ENCODE measurements at regions not wholly inside any gene's neighbourhood (a gene's known extent, or its start where the extent isn't known, plus 50 kb on each side); places are given as distances from the start of the nearest gene placed in this dataset.
"Not testable (repeated sequence)": the region's sequence is repeated elsewhere in the genome, so short reads cannot be mapped to it uniquely, and the experiment has no call there.

DNA sequence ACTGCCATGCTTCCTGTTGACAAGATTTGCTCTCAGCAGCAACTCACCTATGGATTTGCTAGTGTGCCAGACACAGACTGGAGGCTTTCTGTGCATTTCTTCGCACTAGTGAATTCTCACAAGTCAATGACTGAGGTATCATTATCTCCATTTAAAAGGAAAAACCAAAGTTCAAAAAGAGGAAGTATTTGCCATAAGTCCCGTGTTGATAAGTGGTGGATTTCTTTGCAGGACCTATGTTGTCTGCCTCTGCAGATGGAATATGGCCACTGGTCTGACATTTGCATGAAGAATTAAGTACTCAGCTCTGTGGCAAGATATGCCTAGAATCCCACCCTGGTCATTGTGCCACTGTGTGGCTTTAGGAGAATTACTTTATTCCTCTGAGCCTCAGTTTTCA, 299.6 kb downstream of the PAX3 start:
- TF ChIP-seq, protein P1, sequence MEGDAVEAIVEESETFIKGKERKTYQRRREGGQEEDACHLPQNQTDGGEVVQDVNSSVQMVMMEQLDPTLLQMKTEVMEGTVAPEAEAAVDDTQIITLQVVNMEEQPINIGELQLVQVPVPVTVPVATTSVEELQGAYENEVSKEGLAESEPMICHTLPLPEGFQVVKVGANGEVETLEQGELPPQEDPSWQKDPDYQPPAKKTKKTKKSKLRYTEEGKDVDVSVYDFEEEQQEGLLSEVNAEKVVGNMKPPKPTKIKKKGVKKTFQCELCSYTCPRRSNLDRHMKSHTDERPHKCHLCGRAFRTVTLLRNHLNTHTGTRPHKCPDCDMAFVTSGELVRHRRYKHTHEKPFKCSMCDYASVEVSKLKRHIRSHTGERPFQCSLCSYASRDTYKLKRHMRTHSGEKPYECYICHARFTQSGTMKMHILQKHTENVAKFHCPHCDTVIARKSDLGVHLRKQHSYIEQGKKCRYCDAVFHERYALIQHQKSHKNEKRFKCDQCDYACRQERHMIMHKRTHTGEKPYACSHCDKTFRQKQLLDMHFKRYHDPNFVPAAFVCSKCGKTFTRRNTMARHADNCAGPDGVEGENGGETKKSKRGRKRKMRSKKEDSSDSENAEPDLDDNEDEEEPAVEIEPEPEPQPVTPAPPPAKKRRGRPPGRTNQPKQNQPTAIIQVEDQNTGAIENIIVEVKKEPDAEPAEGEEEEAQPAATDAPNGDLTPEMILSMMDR (IDR thresholded peaks at IDR 0.05; ENCODE audit: insufficient read depth, low read length, poor library complexity, severe bottlenecking) = no peak
- no peak for DNase-seq (ENCODE audit: low read depth)
- Histone ChIP-seq H3K4me3 (ENCODE audit: low read depth, low read length) (no peak overlapping the region), H3K36me3 (ENCODE audit: control insufficient read depth, insufficient read depth, low read length) (no peaks in the 10 kb centered on the region), H3K27me3 (ENCODE audit: control insufficient read depth, insufficient read depth, low read length) (no peaks in the 10 kb centered on the region)

DNA sequence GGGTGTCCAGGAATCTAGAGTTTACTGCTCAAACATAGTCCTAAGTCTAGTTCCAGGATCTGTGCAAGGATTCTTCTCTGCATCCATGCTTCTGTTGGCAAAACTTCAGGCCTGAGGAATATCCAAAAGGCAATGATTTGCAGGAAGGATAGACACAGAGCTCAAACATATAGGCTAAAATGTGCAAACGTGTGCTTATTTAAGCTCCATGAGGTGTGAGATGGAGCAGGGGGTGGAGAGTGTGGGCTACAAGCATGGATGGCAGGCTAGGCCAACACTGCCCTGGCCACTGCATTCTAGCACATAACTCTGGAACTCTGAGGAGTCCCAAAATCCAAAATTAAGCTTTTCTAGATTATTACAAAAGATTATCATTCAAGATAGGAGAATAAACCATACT, 301.1 kb downstream of the PAX3 start:
- no peaks in the 10 kb centered on the region for H3K27me3 ChIP-seq (ENCODE audit: control insufficient read depth, insufficient read depth, low read length)
- H3K36me3 ChIP-seq (ENCODE audit: control insufficient read depth, insufficient read depth, low read length) = no peaks in the 10 kb centered on the region
- TF ChIP-seq, protein P1 (IDR thresholded peaks at IDR 0.05; ENCODE audit: insufficient read depth, low read length, poor library complexity, severe bottlenecking) = no peak
- no peak for DNase-seq (ENCODE audit: low read depth)
- H3K4me3 ChIP-seq (ENCODE audit: low read depth, low read length) = no peak overlapping the region

DNA sequence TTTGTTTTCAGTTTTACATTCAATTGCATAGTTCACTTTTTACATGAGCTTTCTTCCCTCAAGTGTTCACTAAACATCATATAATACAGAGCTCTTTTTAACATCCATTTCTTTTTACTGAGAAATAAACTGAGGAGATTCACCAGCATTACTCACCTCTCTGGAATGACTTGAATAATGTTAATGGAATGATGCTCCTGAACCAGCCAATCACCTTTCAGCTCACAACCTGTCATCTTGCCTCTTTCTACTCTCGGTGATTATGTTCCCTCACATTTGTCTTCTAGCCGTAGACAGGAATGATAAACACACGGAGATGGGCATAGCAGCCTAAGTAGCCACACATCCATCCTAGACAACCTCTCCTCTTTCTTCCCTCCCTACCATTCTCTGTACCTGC, 301.7 kb downstream of the PAX3 start:
- peak; percentile 88 for DNase-seq (ENCODE audit: low read depth)
- no peak overlapping the region for H3K4me3 ChIP-seq (ENCODE audit: low read depth, low read length)
- TF ChIP-seq, protein P1 (IDR thresholded peaks at IDR 0.05; ENCODE audit: insufficient read depth, low read length, poor library complexity, severe bottlenecking) = no peak
- no peaks in the 10 kb centered on the region for H3K27me3 ChIP-seq (ENCODE audit: control insufficient read depth, insufficient read depth, low read length)
- H3K36me3 ChIP-seq (ENCODE audit: control insufficient read depth, insufficient read depth, low read length) = no peaks in the 10 kb centered on the region

DNA sequence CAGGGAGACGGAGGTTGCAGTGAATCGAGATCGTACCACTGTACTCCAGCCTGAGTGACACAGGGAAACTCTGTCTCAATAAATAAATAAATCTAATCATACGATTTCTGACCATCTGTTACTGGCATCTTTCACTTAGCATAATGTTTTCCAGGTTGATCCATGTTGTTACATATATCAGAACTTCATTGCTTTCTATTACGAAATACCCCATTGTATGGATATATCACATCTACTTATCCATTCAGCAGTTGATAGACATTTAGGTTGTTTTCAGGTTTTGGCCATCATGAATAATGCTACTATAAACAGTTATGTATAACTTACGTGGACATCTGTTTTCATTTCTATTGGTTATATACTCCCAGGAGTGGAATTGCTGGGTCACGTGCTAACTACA, 303.9 kb downstream of the PAX3 start:
- TF ChIP-seq, protein P1 (IDR thresholded peaks at IDR 0.05; ENCODE audit: insufficient read depth, low read length, poor library complexity, severe bottlenecking) = no peak
- H3K4me3 ChIP-seq (ENCODE audit: low read depth, low read length) = no peak overlapping the region
- no peak for DNase-seq (ENCODE audit: low read depth)
- H3K36me3 ChIP-seq (ENCODE audit: control insufficient read depth, insufficient read depth, low read length) = no peaks in the 10 kb centered on the region
- H3K27me3 ChIP-seq (ENCODE audit: control insufficient read depth, insufficient read depth, low read length) = no peaks in the 10 kb centered on the region

DNA sequence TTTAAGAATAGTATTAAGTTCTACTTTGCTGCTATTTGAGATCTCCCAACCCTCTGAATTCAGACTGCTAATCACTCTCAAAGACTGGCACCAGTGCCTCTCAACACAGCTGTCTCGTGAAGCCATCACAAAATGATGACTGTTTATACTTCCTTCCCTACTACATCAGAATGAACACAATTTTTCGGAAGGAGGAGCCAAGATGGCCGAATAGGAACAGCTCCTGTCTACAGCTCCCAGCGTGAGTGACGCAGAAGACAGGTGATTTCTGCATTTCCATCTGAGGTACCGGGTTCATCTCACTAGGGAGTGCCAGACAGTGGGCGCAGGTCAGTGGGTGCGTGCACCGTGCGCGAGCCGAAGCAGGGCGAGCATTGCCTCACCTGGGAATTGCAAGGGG, 314.4 kb downstream of the PAX3 start:
- not testable (repeated sequence) for H3K27me3 ChIP-seq (ENCODE audit: control insufficient read depth, insufficient read depth, low read length); H3K4me3 ChIP-seq (ENCODE audit: low read depth, low read length); H3K36me3 ChIP-seq (ENCODE audit: control insufficient read depth, insufficient read depth, low read length); DNase-seq (ENCODE audit: low read depth)

DNA sequence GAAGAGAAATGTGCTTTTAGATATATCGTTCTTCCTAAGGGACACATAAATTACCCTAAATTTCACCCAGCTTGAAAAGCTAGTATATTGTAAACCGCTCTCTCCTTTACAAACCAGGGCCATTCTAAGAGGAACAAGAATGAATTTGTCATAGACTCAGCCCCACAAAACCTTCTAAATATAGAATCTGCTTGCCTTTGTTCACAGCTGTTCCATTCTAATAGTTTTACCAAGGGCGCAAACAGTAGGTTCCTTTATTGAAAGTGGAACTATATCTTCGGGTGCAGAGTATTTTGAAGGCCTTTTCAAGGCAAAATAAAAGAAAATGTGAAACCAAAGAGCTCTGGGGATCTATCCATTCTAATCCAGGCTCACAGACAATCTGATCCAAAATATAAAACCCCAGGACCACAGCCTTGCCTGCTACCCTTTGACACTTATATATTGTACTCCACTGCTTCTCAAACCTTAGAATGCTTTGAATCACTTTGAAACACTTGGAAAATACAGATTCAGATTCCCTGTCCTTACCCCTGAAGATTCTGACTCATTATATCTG, 316.8 kb downstream of the PAX3 start:
- H3K36me3 ChIP-seq (ENCODE audit: control insufficient read depth, insufficient read depth, low read length) = no peaks in the 10 kb centered on the region
- DNase-seq (ENCODE audit: low read depth) = no peak
- no peaks in the 10 kb centered on the region for H3K27me3 ChIP-seq (ENCODE audit: control insufficient read depth, insufficient read depth, low read length)
- no peak overlapping the region for H3K4me3 ChIP-seq (ENCODE audit: low read depth, low read length)
- TF ChIP-seq, protein P1 (IDR thresholded peaks at IDR 0.05; ENCODE audit: insufficient read depth, low read length, poor library complexity, severe bottlenecking) = no peak

Data from kidney epithelial cell (primary cell).